ENCODE measurements at regions not wholly inside any gene's neighbourhood (a gene's known extent, or its start where the extent isn't known, plus 50 kb on each side); places are given as distances from the start of the nearest gene placed in this dataset.

- TF ChIP-seq CTCF (conservative IDR thresholded peaks at IDR 0.05; ENCODE audit: low read length) = no peak
- no peak overlapping the region for H3K4me3 ChIP-seq (ENCODE audit: low read length)
- DNase-seq (ENCODE audit: low read depth) = no peak
Observed at GRCh38 chr6:40106840-40107239, 172.6 kb upstream of the MOCS1 start.

- no peak for DNase-seq (ENCODE audit: low read depth)
- no peak for TF ChIP-seq CTCF (conservative IDR thresholded peaks at IDR 0.05; ENCODE audit: low read length)
Observed at GRCh38 chr6:40098774-40099173, 164.5 kb upstream of the MOCS1 start.

GRCh38 chr6:40097590-40097989 lies 163.3 kb upstream of the MOCS1 start:
- no peak for DNase-seq (ENCODE audit: low read depth)
- no peak overlapping the region for H3K4me3 ChIP-seq (ENCODE audit: low read length)
- TF ChIP-seq CTCF (conservative IDR thresholded peaks at IDR 0.05; ENCODE audit: low read length) = no peak

More at GRCh38 chr6:40098774-40099173, 164.5 kb upstream of the MOCS1 start:
- no peak overlapping the region for H3K4me3 ChIP-seq (ENCODE audit: low read length)

GRCh38 chr6:40083141-40083920 lies 149.1 kb upstream of the MOCS1 start:
- DNase-seq (ENCODE audit: low read depth) = no peak
- H3K4me3 ChIP-seq (ENCODE audit: low read length) = no peak overlapping the region
- TF ChIP-seq CTCF (conservative IDR thresholded peaks at IDR 0.05; ENCODE audit: low read length) = no peak

GRCh38 chr6:40082278-40083043 lies 148.2 kb upstream of the MOCS1 start:
- no peak for TF ChIP-seq CTCF (conservative IDR thresholded peaks at IDR 0.05; ENCODE audit: low read length)
- no peak overlapping the region for H3K4me3 ChIP-seq (ENCODE audit: low read length)
- no peak for DNase-seq (ENCODE audit: low read depth)

- no peak overlapping the region for H3K4me3 ChIP-seq (ENCODE audit: low read length)
- no peak for TF ChIP-seq CTCF (conservative IDR thresholded peaks at IDR 0.05; ENCODE audit: low read length)
- DNase-seq (ENCODE audit: low read depth) = no peak
Observed at GRCh38 chr6:40077736-40078135, 143.5 kb upstream of the MOCS1 start.

- DNase-seq (ENCODE audit: low read depth) = no peak
- no peak for TF ChIP-seq CTCF (conservative IDR thresholded peaks at IDR 0.05; ENCODE audit: low read length)
- no peak overlapping the region for H3K4me3 ChIP-seq (ENCODE audit: low read length)
Observed at GRCh38 chr6:40077315-40077714, 143.1 kb upstream of the MOCS1 start.

All from AG10803 (cell line).